ENCODE measurements at regions not wholly inside any gene's neighbourhood (a gene's known extent, or its start where the extent isn't known, plus 50 kb on each side); places are given as distances from the start of the nearest gene placed in this dataset.
"Not testable (repeated sequence)": the region's sequence is repeated elsewhere in the genome, so short reads cannot be mapped to it uniquely, and the experiment has no call there.

- no peak for DNase-seq
These were observed 147.3 kb upstream of the ZNF385D start for GRCh38 chr3:21898316-21898715.

- no peak for DNase-seq
These were observed 150.5 kb upstream of the ZNF385D start for GRCh38 chr3:21901484-21901883.

- no peak for DNase-seq
These were observed 151.9 kb upstream of the ZNF385D start for GRCh38 chr3:21902956-21903355.

- no peak for DNase-seq
These were observed 158.1 kb upstream of the ZNF385D start for GRCh38 chr3:21909096-21909495.

- DNase-seq: no peak
These were observed 161.7 kb upstream of the ZNF385D start for GRCh38 chr3:21912711-21913110.

GRCh38 chr3:21913791-21914190 is 162.8 kb upstream of the ZNF385D start:
- no peak for DNase-seq

- no peak for DNase-seq
These were observed 163.4 kb upstream of the ZNF385D start for GRCh38 chr3:21914451-21914850.

- no peak for DNase-seq
These were observed 168.4 kb upstream of the ZNF385D start for GRCh38 chr3:21919383-21919782.

GRCh38 chr3:21920421-21920861 is 169.4 kb upstream of the ZNF385D start:
- DNase-seq: no peak

- not testable (repeated sequence) for DNase-seq
These were observed 172.1 kb upstream of the ZNF385D start for GRCh38 chr3:21923156-21923555.

GRCh38 chr3:21927261-21927660 is 176.3 kb upstream of the ZNF385D start:
- DNase-seq: no peak

- DNase-seq: no peak
These were observed 183.6 kb upstream of the ZNF385D start for GRCh38 chr3:21934591-21934990.

- DNase-seq: no peak
These were observed 185.2 kb upstream of the ZNF385D start for GRCh38 chr3:21936207-21936606.

- DNase-seq: no peak
These were observed 187.3 kb upstream of the ZNF385D start for GRCh38 chr3:21938267-21938681.

GRCh38 chr3:21942328-21942727 is 191.3 kb upstream of the ZNF385D start:
- peak; percentile 0 for DNase-seq

GRCh38 chr3:21944251-21944650 is 193.2 kb upstream of the ZNF385D start:
- DNase-seq: no peak

GRCh38 chr3:21952856-21953255 is 201.8 kb upstream of the ZNF385D start:
- no peak for DNase-seq

- DNase-seq: no peak
These were observed 203.7 kb upstream of the ZNF385D start for GRCh38 chr3:21954709-21955108.

- DNase-seq: no peak
These were observed 204.4 kb upstream of the ZNF385D start for GRCh38 chr3:21955406-21955805.

GRCh38 chr3:21960033-21960432 is 209.0 kb upstream of the ZNF385D start:
- no peak for DNase-seq

- no peak for DNase-seq
These were observed 211.4 kb upstream of the ZNF385D start for GRCh38 chr3:21962456-21962855.

- not testable (repeated sequence) for DNase-seq
These were observed 215.4 kb upstream of the ZNF385D start for GRCh38 chr3:21966457-21966856.

GRCh38 chr3:21979706-21980105 is 228.7 kb upstream of the ZNF385D start:
- DNase-seq: no peak

- no peak for DNase-seq
These were observed 238.5 kb upstream of the ZNF385D start for GRCh38 chr3:21989341-21990042.

- no peak for DNase-seq
These were observed 240.1 kb upstream of the ZNF385D start for GRCh38 chr3:21991061-21991460.

Data from NCI-H2227 treated with DMSO at 0.1 percent for 48 hours (cell line).